ENCODE measurements at regions not wholly inside any gene's neighbourhood (a gene's known extent, or its start where the extent isn't known, plus 50 kb on each side); places are given as distances from the start of the nearest gene placed in this dataset.

- TF ChIP-seq TAF1 (IDR thresholded peaks at IDR 0.05; ENCODE audit: borderline replicate concordance, insufficient read depth, low read length) (no peak), REST (IDR thresholded peaks at IDR 0.05; ENCODE audit: insufficient read depth in 1 of 2, low read depth in 2 of 2, low read length in 2 of 2) (no peak), POLR2AphosphoS5 (IDR thresholded peaks at IDR 0.05; ENCODE audit: low read depth, low read length) (no peak), FOXP2 (optimal IDR thresholded peaks at IDR 0.05; ENCODE audit: borderline replicate concordance, extremely low read depth, extremely low read length, insufficient read depth) (no peak), SIN3A (IDR thresholded peaks at IDR 0.05; ENCODE audit: borderline replicate concordance, insufficient read depth, low read length) (no peak)
Observed at GRCh38 chr3:117695871-117696645, 986.5 kb downstream of the TUSC7 start.

Data from PFSK-1 (cell line).